ENCODE measurements at regions not wholly inside any gene's neighbourhood (a gene's known extent, or its start where the extent isn't known, plus 50 kb on each side); places are given as distances from the start of the nearest gene placed in this dataset.

GRCh38 chr3:98984024-98984423 lies 82.5 kb upstream of the DCBLD2 start:
- TF ChIP-seq POLR2AphosphoS5 (IDR thresholded peaks at IDR 0.05) (no peak), POLR2A (IDR thresholded peaks at IDR 0.05) (no peak)
- TF ChIP-seq, protein P1, sequence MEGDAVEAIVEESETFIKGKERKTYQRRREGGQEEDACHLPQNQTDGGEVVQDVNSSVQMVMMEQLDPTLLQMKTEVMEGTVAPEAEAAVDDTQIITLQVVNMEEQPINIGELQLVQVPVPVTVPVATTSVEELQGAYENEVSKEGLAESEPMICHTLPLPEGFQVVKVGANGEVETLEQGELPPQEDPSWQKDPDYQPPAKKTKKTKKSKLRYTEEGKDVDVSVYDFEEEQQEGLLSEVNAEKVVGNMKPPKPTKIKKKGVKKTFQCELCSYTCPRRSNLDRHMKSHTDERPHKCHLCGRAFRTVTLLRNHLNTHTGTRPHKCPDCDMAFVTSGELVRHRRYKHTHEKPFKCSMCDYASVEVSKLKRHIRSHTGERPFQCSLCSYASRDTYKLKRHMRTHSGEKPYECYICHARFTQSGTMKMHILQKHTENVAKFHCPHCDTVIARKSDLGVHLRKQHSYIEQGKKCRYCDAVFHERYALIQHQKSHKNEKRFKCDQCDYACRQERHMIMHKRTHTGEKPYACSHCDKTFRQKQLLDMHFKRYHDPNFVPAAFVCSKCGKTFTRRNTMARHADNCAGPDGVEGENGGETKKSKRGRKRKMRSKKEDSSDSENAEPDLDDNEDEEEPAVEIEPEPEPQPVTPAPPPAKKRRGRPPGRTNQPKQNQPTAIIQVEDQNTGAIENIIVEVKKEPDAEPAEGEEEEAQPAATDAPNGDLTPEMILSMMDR (IDR thresholded peaks at IDR 0.05): no peak

Measured in upper lobe of left lung (tissue), 4 donors.